ENCODE measurements at regions not wholly inside any gene's neighbourhood (a gene's known extent, or its start where the extent isn't known, plus 50 kb on each side); places are given as distances from the start of the nearest gene placed in this dataset.
"Not testable (repeated sequence)": the region's sequence is repeated elsewhere in the genome, so short reads cannot be mapped to it uniquely, and the experiment has no call there.

DNA sequence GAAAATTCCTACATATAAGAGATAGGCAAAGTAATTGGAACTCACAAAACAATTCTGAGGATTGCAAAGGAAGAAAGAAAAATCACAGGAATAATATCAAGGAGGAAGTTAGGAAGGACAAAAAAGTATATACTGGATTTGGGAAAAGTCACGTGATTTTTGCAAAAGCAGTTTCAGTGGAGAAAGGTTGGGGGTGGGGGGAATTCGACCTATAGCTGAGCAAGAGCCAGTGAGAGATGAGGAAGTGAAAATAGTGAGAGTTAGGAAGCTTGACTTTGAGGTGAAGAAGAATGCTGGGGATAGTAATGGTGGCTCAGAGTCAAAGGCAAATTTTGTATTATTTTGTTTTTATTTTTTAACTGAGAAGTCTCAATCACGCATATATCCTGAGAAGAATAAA lies 438.0 kb upstream of the PMFBP1 start:
- TF ChIP-seq JUND (IDR thresholded peaks at IDR 0.05; ENCODE audit: low read depth): no peak
- in situ Hi-C loops (cut with HindIII; ENCODE audit: low pct_unique_long_range_greater_than_20kb, low sequenced_read_pairs): no loop called here
- no peak for DNase-seq (ENCODE audit: low read depth in 1 of 2, low spot score in 1 of 2)

GRCh38 chr16:72609066-72609465 lies 437.1 kb upstream of the PMFBP1 start:
- in situ Hi-C loops (cut with HindIII; ENCODE audit: low pct_unique_long_range_greater_than_20kb, low sequenced_read_pairs): no loop called here
- no peak for DNase-seq (ENCODE audit: low read depth in 1 of 2, low spot score in 1 of 2)
- no peak for TF ChIP-seq JUND (IDR thresholded peaks at IDR 0.05; ENCODE audit: low read depth)

GRCh38 chr16:72604375-72604774 lies 432.4 kb upstream of the PMFBP1 start:
- in situ Hi-C loops (cut with HindIII; ENCODE audit: low pct_unique_long_range_greater_than_20kb, low sequenced_read_pairs): no loop called here
- no peak for DNase-seq (ENCODE audit: low read depth in 1 of 2, low spot score in 1 of 2)
- no peak for TF ChIP-seq JUND (IDR thresholded peaks at IDR 0.05; ENCODE audit: low read depth)

DNA sequence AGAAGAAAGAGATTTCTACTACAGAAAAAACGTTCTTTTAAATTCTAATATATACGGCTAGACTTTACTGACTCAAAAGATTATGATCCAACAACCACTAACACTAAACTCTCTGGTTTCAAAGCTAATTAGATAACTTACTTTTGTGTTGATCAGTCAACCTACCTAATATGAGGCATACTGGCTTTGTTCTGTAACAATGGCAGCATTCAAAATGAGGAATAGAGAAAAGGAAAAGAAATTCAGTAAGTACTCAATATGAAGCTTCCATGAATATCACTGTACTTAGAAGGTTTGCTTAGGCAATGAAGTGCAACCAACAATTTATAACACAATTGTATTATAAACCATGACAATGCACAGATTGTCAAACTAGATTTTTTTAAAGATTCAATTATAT lies 430.5 kb upstream of the PMFBP1 start:
- in situ Hi-C loops (cut with HindIII; ENCODE audit: low pct_unique_long_range_greater_than_20kb, low sequenced_read_pairs): no loop called here
- no peak for TF ChIP-seq JUND (IDR thresholded peaks at IDR 0.05; ENCODE audit: low read depth)
- no peak for DNase-seq (ENCODE audit: low read depth in 1 of 2, low spot score in 1 of 2)

DNA sequence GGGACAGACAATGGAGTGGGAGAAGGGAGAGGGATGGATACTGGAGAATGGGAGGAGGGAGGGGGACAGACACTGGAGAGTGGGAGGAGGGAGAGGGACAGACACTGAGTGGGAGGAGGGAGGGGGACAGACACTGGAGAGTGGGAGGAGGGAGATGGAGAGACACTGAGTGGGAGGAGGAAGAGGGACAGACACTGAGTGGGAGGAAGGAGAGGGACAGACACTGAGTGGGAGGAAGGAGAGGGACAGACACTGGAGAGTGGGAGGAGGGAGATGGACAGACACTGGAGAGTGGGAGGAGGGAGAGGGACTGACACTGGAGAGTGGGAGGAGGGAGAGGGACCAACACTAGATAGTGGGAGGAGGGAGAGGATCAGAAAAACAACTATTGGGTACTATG lies 426.7 kb upstream of the PMFBP1 start:
- in situ Hi-C loops (cut with HindIII; ENCODE audit: low pct_unique_long_range_greater_than_20kb, low sequenced_read_pairs): no loop called here
- no peak for DNase-seq (ENCODE audit: low read depth in 1 of 2, low spot score in 1 of 2)
- TF ChIP-seq JUND (IDR thresholded peaks at IDR 0.05; ENCODE audit: low read depth): no peak

GRCh38 chr16:72597938-72598337 lies 426.0 kb upstream of the PMFBP1 start:
- TF ChIP-seq JUND (IDR thresholded peaks at IDR 0.05; ENCODE audit: low read depth): no peak
- DNase-seq (ENCODE audit: low read depth in 1 of 2, low spot score in 1 of 2): no peak
- in situ Hi-C loops (cut with HindIII; ENCODE audit: low pct_unique_long_range_greater_than_20kb, low sequenced_read_pairs): no loop called here

DNA sequence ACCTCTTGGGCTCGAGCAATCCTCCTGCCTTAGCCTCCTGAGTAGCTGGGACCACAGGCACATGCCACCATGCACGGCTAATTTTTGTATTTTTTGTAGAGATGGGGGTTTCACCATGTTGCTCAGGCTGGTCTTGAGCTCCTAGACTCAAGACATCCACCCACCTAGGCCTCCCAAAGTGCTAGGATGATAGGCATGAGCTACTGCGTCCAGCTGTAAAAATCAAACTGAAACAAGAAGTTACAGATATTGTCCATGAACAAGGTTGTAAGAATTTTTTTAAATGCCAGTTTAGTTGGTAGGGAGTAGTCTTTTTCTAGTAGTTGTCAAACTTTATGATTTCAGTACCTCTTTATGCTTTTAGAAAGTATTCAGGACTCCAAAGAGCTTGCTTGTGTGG lies 424.4 kb upstream of the PMFBP1 start:
- DNase-seq (ENCODE audit: low read depth in 1 of 2, low spot score in 1 of 2): no peak
- in situ Hi-C loops (cut with HindIII; ENCODE audit: low pct_unique_long_range_greater_than_20kb, low sequenced_read_pairs): no loop called here
- no peak for TF ChIP-seq JUND (IDR thresholded peaks at IDR 0.05; ENCODE audit: low read depth)

DNA sequence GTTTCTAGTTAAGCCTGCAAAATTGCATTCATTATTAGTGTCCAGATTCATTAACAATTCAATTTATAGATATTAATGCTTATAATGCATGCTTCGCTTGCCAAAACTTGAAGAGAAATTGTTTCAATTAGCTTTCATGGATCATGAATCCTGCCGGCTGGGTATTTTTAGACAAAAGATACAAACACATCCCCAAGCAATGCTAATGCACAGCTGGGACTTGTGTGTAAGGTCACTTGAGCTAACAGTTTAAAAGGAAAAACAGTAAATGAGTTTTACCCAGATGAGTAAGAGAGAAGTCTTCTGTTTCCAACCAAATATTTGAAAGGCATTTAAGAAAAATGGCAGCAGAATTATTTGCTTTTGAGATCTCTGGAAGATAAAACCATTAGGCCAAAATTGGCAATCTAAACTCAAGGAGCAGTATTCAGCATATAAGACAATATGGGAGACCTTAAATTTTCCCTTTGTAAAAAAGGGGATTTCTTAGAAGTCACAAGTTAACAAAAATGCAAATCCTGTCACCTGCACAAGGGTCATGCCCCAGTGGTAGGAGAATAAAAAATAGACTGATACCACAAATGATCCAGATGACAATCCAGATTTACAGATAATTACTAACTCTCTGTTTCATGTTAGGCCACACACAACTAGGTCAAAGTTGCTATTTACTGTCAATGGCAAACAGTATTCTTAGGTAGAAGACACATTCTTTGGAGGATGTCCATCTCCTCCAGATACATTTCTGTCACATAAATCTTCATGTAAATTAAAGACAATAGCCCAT lies 418.4 kb upstream of the PMFBP1 start:
- no peak for DNase-seq (ENCODE audit: low read depth in 1 of 2, low spot score in 1 of 2)
- TF ChIP-seq JUND (IDR thresholded peaks at IDR 0.05; ENCODE audit: low read depth): no peak
- in situ Hi-C loops (cut with HindIII; ENCODE audit: low pct_unique_long_range_greater_than_20kb, low sequenced_read_pairs): no loop called here

GRCh38 chr16:72588551-72588950 lies 416.6 kb upstream of the PMFBP1 start:
- no peak for DNase-seq (ENCODE audit: low read depth in 1 of 2, low spot score in 1 of 2)
- in situ Hi-C loops (cut with HindIII; ENCODE audit: low pct_unique_long_range_greater_than_20kb, low sequenced_read_pairs): no loop called here
- no peak for TF ChIP-seq JUND (IDR thresholded peaks at IDR 0.05; ENCODE audit: low read depth)

DNA sequence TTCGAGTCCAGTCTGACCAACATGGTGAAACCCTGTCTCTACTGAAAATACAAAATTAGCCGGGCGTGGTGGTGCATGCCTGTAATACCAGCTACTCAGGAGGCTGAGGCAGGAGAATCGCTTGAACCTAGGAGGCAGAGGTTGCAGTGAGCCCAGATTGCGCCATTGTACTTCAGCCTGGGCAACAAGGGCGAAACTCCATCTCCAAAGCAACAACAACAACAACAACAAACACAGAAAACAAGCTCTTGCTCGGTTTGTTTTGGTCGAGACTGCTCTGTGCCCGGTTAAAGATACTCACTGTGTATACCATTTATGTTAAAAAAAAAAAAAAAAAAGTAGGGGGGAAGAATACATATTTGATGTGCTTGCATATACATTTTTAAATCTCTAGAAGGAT lies 406.1 kb upstream of the PMFBP1 start:
- not testable (repeated sequence) for DNase-seq (ENCODE audit: low read depth in 1 of 2, low spot score in 1 of 2)

GRCh38 chr16:72576189-72576588 lies 404.2 kb upstream of the PMFBP1 start:
- no peak for DNase-seq (ENCODE audit: low read depth in 1 of 2, low spot score in 1 of 2)
- in situ Hi-C loops (cut with HindIII; ENCODE audit: low pct_unique_long_range_greater_than_20kb, low sequenced_read_pairs): no loop called here
- TF ChIP-seq JUND (IDR thresholded peaks at IDR 0.05; ENCODE audit: low read depth): no peak

More for the DNA sequence above, 406.1 kb upstream of the PMFBP1 start:
- in situ Hi-C loops (cut with HindIII; ENCODE audit: low pct_unique_long_range_greater_than_20kb, low sequenced_read_pairs): not testable (repeated sequence)

GRCh38 chr16:72569677-72570076 lies 397.7 kb upstream of the PMFBP1 start:
- TF ChIP-seq JUND (IDR thresholded peaks at IDR 0.05; ENCODE audit: low read depth): no peak
- in situ Hi-C loops (cut with HindIII; ENCODE audit: low pct_unique_long_range_greater_than_20kb, low sequenced_read_pairs): no loop called here
- no peak for DNase-seq (ENCODE audit: low read depth in 1 of 2, low spot score in 1 of 2)

- in situ Hi-C loops (cut with HindIII; ENCODE audit: low pct_unique_long_range_greater_than_20kb, low sequenced_read_pairs): no loop called here
- DNase-seq (ENCODE audit: low read depth in 1 of 2, low spot score in 1 of 2): no peak
- TF ChIP-seq JUND (IDR thresholded peaks at IDR 0.05; ENCODE audit: low read depth): no peak
Observed at GRCh38 chr16:72568502-72568901, 396.5 kb upstream of the PMFBP1 start.

- TF ChIP-seq JUND (IDR thresholded peaks at IDR 0.05; ENCODE audit: low read depth): no peak
- in situ Hi-C loops (cut with HindIII; ENCODE audit: low pct_unique_long_range_greater_than_20kb, low sequenced_read_pairs): no loop called here
- no peak for DNase-seq (ENCODE audit: low read depth in 1 of 2, low spot score in 1 of 2)
Observed at GRCh38 chr16:72566174-72566573, 394.2 kb upstream of the PMFBP1 start.

All from T47D (cell line).